HG03460 (cell line): ENCODE measurements at regions not wholly inside any gene's neighbourhood (a gene's known extent, or its start where the extent isn't known, plus 50 kb on each side); places are given as distances from the start of the nearest gene placed in this dataset.

ENCODE experiments used
- ATAC-seq: cut with Tn5 transposase; IDR thresholded peaks from one replicate; pipeline ENCODE4 v1.9.1; 2021; ENCODE audit not compliant: unreplicated experiment

DNA sequence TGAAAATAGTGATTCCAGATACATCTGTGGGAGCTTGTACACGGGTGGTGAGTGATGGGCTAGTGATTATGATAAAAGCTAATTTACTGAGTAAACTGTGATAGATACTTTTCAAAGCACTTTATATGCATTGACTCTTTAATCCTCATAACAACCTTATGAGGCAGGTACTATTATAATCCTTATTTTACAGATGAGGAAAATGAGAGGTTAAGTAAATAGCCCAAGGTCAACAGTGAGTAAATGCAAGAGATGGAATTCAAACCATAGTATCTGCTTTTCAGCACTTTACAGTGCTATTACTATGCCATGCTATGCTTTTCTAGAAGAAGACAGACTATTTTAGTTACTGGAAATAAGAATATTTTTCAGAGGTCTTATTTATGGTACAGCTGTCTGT is 320.9 kb upstream of the CITED2 start:
- no peak for ATAC-seq

DNA sequence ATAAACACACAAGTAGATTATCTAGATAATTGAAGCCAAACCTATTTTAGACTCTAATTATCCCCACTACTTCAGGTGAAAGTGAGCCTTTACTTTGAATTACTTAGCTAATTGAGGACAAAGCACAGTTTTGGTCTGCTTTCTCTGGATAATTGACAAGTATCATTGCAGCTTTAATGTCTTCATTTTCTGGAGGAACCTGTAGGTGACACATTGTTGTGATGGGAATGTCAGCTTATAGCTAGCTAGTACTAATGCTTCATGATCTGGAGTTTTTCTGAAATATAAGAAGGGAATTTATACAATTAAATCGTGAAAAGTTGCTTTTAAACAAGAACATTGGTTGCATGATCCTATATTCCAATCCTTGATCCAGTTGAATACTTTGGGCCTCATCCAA is 319.3 kb upstream of the CITED2 start:
- ATAC-seq, result no peak

DNA sequence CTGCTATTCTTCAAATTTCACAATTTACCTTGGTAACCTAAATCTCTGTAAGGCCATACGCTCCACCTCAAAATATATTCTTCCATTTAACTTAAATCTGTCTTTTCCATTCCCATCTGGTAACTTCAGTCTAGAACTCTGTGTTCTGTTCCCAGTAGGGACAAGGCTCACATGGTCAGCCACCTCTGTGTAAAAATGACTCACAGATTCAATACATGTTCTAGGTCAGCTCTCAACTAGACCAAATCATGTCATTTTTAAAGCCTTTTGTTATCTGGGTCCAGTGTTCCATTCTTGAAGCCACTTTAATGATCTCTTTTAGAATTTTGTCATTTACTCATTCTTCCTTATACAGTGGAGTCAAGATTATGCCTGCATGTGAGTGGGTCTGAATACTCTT is 315.6 kb upstream of the CITED2 start:
- ATAC-seq, result no peak

DNA sequence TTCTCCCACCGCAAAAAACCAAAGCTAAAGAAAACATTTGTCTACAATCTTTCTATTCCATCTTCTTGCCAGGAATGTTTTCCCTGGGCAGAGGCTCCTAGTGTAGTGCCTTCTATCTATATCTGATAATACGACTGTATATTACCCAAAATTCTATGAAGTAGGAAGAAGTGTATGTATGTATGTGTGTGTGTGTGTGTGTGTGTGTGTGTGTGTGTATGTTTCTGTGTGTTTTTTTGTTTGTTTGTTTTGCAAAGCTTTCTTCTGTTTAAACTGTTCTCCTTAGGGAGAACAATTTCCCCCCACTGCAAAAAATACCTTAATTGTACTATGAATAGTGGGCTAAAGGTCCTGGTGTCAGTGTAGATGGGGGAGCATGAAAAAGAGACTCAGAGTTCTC is 312.6 kb upstream of the CITED2 start:
- no peak for ATAC-seq

DNA sequence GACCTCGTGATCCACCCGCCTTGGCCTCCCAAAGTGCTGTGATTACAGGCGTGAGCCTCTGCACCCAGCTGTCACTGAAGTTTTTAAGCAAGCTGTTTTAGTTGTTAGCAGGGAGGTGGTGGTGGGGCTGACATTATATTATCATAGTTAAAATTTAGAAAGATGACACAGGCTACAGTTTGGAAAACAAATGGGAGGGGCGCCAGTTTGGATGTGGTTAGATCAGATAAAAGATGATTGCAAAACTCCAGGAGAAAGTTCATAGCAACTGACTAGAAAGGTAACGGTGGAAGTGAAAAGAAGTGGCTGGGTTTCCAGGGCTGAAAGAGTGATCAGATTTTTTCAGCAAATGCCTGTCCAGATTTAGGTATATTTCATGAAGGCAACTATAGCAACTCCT is 311.9 kb upstream of the CITED2 start:
- ATAC-seq, result no peak

DNA sequence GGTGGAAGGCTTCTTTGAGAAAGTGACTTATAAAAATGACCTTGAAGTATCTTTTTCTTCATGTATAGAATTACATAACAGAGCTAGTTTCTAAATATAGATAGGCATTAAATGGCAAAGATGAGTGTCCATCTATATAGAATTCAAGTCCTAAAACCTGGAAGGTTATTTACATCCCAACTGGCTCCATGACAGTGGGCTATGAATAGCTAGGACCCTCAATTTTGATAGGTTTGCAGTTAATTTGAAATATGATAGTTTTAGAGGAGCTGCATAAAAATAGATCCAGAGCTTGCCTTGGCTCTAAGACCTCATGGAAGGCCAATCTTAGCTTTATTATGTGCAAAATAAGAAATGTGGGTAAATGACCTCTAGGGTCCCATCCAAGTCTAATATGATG is 310.6 kb upstream of the CITED2 start:
- ATAC-seq, result no peak

DNA sequence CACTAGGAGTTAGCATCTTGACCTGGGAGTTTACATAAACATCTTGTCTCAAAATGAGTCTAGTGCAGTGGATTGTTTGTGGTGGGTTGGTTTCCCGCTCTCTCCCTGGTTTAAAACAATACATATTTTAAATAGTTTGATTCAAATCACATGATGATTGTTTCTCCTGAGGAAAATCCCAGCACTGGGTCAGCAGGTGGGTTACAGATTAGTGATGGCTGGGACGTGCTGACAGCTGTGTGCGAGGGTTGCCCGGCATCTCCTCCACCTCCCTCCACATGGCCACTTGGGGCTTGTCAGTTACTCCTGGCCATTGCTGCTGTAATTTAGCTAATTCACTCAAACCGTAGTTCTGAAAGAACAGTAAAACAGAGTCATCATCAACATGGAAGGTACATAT is 306.4 kb upstream of the CITED2 start:
- no peak for ATAC-seq

DNA sequence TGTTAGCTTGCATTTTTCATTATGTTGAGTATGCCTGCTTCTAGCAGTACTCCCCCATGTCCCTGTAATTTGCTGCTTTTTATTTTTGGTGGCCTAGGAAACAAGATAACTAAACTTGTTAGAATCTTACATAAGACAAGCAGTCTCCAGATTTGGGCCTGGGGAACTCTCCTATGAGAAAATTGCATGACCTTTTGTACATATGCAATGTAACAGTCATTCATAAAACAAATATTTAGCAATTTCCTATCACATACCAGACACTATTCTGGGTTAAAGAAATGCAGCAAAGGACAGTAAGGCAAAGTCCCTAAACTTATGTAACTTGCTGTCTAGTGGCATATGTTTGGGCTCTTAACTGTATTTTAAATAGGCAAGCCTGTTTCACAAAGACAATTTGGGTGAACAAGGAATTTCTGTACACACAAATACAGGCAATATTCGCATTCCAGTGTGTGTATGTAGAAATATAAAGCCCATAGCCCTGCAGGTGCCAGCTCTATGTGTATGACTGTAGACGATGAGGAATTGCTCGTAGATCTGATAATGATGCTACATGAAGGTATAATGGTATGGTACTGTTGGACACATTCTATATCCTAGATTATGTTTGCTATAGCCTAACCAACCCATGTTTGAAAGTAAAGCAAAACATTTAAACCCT is 305.2 kb upstream of the CITED2 start:
- no peak for ATAC-seq

DNA sequence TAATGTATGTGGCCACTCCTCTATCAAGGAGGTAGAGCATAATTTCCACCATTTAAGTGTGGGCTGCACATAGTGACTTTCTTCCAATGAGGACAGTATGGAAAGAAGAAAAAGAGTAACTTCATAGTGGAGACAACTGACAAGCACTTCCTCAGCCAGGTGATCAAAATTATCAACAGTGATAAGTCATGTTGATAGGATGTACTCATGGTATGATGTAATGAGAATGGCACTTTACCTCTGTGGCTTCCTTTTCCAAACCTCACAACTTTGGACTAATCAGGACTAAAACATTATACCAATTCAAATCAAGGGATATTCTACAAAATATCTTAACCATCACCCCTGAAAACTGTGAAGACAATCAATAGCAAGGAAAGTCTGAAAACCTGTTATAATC is 302.3 kb upstream of the CITED2 start:
- ATAC-seq, result no peak

DNA sequence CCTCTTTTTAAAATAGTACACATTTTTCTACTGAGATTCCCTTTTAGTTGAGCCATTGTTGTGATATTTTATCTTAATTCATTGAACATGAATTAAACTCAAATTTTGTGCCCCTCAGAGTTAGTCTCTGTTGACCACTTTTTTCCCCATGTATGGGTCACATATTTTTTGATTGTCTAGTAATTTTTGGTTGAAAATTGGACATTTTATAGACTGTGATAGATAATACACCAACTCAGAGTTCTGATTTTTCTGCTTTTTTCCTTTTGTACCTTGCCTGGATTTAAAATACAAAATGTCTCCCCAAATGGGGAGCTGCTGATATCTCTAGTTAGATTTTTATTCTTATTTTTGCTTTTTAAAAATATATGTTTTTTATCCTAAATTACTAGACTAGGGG is 291.8 kb upstream of the CITED2 start:
- ATAC-seq, result no peak

DNA sequence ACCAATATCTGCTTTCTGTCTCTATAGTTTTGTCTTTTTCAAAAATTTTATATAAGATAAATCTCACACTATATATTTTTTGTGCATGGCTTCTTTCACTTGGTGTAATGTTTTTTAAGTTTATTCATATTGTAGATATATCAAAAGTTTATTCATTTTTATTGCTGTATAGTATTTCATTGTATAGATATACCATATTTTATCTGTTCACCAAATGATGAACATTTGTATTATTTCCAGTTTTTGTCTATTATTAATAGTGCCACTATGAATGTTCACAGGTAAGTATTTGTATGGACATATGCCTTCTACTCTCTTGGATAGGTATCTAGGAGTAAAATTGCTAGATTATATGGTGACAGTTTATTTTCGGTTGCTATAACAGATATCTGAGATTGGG is 289.5 kb upstream of the CITED2 start:
- ATAC-seq, result no peak

DNA sequence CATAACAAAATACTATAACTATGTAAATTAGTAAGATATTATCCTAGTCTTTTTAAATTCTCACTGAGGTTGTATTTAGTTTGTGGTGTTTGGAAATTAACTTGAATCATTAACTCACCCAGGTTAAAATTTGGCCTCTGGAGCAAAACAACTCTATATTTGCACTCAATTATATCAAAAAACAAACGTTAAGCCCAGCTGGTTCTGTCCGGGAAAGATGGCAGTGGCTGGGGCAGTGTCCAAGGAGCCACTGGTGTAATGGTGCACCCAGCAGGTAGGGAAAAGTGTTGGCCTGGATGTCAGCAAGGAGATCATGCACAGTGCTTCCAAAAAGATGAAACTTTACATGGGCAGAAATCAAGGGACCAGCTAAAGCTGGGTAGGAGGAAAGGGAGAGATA is 285.3 kb upstream of the CITED2 start:
- no peak for ATAC-seq

DNA sequence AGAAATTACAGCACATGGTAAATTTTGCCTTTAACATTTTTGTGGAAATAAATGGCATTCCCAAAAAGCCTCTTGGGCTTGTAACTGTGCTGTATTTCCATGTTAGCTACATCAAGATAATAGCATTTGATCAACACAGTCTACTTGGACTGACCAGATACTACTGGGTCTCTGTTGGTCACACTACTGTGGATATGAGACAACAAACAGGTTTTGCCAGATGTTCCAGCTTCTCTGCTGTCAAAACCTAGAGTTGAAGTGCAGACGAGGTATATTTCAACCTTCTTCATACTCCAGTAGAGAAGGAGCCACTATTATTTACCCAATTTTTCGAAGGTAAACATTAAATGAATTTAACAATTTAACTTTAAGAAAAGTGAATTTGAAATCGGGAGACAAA is 284.7 kb upstream of the CITED2 start:
- ATAC-seq, result no peak

DNA sequence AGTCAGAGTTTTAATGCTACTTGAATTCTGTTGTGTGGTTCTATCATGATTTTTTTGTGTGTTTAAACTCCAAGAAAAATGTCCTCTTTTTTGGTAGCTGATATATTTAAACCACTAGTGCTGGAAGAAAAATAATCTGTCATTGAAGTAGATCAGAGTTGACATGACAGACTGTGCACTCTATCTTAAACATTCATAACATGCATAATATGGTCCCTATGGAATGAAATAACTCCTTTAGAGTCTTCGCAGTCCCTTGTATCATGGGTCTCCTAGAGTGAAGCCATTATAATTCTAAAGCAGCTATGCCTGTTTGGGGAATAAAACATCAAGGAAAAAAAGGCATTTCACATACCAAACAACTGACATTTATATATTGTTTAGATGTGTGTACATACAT is 282.7 kb upstream of the CITED2 start:
- no peak for ATAC-seq

DNA sequence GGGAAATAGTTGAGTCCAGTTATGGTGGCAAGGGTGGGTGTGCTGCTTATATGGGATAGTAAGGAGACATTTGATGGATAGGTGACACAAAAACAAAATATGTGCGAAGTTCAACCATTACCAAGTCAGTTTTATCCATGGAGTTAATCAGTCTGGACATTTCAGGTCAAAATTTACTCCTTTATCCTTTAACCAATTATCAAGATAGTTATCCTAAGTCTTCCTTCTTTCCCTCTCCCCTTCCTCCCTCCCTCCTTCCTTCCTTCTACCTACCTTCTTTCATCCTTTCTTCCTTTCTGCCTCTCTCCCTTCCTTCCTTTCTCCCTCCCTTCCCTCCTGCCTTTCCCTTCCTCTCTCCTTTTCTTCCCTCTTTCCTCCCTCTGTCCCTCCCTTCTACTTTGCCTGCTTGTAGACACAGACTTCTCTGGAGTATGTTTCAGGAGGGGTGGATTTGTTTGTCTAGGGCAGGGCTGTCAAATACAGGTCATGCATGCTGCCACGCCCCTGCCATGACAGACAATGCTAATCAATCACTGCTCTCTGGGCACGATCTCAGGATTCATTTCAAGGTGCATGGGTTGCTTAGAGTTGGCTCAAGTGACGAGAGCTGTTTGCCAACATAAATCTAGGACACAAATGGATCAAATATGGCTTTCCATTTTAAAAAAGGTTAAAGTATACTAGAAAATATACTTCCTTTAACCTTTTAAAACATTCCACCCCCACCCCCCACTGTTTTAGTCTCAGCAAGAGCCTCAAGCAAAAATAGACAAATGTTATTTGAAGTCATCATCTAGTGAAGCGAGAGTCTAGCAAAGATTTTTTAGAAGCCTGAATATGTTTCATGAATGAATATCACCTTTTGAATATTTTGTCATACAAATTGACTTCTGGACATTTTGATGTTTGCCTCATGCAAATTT is 281.6 kb upstream of the CITED2 start:
- ATAC-seq, result no peak

DNA sequence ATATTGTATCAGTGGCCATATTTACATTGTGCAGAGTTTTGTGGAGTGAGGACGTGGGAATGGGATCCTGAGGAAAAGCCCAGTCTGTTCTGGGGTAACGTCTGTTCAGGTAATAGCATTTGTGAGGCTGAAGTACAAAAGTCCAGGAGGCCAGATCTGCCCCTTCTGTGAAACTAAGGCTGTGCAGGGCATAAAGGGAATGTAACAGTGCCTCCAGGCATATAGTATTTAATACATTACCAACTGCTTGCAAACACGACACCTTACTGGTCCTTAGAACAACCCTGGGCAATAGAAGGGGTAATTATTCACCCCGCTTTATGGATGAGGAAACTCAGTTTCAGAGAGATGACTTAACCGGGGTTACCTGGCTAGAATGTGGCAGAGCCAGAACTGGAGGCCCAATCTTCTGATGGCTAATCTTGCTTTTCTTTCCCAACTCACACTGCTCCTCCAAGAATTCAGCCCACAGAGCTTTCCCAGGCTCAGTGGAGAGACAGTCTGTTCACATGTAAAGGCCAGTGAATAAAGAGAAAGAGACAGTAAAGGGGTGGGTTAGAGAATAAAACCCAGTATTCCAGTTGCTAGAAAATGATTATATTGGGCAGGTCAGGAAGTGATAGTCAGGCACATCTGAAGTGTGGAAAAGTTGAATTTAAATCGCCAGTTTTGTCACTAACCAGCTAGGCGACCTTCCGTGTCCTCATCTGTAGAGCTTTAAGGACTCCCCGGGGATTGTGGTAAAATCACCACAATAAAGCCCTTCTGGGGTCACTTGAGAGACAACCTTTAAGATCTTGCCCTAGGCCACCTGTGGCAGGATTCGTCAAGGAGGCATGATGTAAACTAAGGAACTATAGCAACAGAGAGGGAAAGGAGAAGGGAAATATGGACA is 280.7 kb upstream of the CITED2 start:
- ATAC-seq, result no peak

DNA sequence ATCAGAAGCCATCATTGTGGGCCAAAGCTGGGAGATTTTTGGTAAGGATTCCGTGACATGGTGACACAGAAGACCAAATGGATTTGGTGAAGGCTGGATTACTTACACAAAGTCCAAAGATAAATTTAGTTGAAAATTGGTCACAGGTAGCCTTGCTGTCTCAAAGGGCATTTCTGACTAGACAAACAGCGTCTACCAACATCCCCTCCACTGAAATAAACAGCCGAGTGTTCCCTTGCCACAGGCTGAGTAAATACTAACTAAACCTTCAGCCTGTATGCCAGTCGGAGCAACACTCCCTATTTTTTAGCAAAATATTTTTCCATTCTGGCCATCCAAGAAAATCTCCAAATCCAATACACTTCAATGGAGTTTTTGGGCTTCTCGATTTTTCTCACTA is 279.9 kb upstream of the CITED2 start:
- ATAC-seq, result no peak

DNA sequence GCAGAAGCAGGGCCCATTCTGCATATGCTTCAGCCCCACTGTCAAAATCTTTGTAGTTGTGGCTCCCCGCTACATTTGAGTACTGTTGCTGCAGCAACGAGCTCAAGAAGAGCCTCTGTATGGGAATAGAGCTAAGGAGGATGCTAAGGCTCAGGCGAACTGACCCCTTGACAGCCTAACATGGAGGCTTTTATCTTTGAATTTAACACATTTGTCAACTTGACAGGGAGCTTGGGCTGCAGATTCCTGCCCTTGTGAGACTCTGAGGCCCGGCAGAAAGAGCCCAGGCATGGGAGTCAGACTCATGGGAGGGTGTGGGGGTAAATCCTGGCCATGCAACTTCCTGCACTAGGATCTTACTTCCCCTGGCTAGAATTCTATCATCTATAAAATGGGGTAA is 278.7 kb upstream of the CITED2 start:
- no peak for ATAC-seq

DNA sequence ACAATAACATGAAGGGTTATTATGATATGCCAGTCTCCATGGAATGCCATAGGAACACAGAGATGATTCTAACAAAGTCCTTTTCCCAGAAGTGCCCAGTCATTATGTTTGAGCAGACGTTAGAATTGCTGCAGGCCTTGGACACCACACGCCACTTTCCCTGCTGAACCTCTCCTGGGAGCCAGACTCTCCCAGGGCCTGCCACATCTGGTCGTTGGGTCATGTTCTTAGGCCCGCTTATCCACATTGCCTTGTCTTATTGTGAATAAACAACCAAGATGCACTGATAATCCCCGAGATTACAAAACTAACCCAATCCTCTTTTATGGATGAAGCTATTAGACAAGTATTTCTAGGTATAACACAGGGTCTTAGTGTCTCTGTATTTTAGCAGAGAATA is 276.5 kb upstream of the CITED2 start:
- ATAC-seq, result no peak

DNA sequence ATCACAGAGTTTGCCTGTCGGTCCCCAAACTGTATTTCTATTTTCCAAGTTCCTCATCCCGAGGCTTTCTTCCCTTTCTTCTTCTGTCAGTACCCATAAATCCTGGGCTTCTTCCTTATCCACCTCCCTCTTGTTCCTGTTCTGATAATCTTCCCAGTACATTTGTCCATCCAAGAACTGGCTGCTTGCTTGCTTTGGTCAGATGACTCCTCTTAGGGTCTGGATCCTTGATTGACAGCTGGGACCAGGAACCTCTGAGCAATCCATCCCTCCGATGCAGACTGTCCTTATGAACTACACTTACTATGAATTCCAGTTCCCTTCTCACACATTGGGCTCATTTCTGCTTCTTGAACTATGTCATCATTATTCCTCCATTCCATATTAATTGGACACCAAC is 275.3 kb upstream of the CITED2 start:
- ATAC-seq, result no peak

DNA sequence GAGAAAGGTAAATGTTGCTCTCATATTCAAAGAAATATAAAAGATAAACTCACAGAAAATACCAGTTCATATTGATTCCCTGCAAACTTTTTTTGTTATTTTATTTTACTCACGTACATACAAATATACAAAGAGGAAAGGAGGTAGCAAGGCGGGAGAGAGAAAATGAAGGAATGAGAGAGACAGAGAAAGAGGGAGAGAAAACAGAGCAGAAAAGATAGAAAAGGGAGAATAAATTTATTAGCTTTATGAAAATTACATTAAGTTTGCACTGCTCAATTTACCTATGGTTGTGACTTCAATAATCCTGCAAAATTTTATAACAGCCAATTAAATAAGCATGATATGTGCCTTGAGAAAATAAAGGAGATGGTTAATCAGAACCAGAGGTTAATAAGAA is 274.7 kb upstream of the CITED2 start:
- no peak for ATAC-seq
